GM20431 (cell line): ENCODE measurements at regions not wholly inside any gene's neighbourhood (a gene's known extent, or its start where the extent isn't known, plus 50 kb on each side); places are given as distances from the start of the nearest gene placed in this dataset.

Experiments used
- in situ Hi-C: fragments of 300-500 bp; cut with MseI, MboI; formaldehyde crosslinking; loops from one replicate; pipeline ENCODE4 v1.15.0; 2020; ENCODE audit warnings: low sequenced_read_pairs; ENCODE audit not compliant: unreplicated experiment

DNA sequence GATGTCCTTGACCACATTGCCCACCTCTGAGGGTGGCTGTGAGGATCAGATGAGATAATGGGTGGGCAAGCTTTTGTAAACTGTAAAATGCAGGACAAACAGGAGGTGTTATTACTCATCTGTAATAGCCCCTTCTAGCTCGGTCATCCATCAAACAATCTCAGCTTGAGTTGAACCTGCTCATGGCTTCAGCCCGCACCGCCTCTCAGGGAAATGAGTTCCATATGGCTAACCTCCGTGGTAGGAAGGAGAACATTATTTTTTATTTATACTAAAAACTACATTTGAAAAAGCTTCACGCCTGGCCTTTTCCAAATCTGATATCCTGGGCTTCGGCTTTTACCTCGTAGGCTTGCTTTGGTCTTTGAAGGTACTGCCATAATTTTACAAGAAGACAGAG, 116.2 kb upstream of the USP24 start:
- in situ Hi-C loops: no loop called here

GRCh38 chr1:55329808-55330432, 114.8 kb upstream of the USP24 start:
- in situ Hi-C loops: no loop called here

DNA sequence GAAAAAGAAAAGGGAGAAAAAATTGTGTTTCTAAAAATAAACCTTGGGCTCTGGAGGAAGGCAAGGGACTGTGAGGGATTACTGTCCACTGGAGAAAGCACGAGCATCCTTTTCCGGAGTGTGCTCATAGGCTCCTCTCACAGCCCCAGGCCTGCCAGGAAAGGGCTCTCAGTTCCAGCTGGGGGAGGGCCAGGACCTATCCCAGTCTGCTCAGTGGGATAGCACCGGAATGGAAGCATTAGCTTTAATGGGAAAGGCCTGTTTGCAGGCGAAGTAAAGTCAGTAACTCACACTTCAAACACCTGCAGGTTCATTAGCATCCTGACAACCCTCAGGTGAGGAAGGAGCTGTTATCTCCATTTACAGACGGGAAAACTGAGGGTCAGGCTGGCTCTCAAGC, 113.9 kb upstream of the USP24 start:
- in situ Hi-C loops: no loop called here

DNA sequence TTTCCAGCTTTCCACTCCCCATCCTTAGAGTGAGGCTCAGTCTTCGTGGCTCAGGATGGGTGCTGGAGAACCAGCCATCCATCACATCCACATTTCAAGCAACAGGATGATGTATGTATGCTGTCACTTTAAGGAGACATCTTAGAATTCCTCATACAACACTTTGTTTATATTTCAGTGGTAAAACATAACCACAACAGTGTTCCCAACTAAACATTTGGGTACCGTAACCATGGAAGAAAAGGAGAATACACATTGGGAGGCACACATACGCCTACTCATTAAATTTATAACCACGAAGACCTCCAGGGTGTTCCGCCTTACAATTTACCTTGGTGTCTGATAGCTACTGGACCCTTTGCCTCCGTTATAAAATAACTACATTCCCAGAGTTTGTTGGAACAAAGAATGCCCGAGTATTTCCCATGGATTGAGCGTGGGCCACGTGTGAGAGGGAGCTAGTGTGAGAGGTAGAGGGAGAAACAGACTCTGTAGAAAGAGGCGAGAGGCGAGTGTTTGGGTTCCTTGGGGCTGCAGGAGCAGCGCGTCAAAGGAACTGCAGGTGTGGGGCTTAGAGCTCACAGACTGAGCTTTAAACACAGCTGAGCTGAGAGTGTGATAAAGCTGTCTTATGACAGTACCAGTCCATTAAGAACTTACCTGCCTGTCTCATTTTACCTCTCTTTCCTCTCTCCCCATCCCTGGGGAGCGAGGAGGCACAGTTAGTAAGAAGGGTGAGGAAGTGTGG, 111.5 kb upstream of the USP24 start:
- in situ Hi-C loops: no loop called here

- in situ Hi-C loops: no loop called here
Measured at GRCh38 chr1:55323760-55324159, 108.6 kb upstream of the USP24 start.

GRCh38 chr1:55322842-55323241, 107.7 kb upstream of the USP24 start:
- in situ Hi-C loops: no loop called here

GRCh38 chr1:55321942-55322341, 106.8 kb upstream of the USP24 start:
- in situ Hi-C loops: no loop called here

GRCh38 chr1:55320891-55321290, 105.7 kb upstream of the USP24 start:
- in situ Hi-C loops: no loop called here

DNA sequence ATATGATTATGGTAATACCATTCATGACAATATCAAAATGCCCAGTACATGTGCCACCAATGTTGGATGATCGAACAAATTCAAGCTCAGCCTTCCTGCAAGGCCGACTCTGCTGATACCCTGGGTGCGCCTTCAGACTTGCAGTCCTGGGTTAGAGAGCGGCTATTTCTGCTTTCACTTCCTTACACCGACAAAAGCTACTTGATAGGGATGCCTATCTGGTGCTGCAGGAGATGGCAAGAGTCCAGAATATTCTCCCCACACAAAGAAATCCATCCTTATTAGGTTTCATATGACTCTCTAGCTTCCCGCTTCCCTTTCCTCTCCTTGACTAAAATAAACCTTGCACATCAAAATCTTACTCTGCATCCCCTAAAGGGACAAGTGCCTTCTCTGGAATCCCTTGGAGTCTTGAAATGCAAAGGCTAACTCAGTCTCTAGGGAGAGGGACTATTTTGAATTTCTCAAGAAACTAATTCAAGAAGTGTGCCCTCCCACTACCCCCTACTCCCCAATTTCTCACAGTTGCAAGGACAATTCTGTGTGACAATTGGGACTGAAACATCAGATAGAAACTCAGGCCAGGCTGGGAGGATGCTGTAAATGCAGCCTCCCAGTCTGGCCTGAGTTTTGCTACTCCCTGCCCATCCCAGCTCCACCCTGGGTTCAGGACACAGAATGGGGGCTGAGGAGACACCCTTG, 103.1 kb upstream of the USP24 start:
- in situ Hi-C loops: no loop called here

DNA sequence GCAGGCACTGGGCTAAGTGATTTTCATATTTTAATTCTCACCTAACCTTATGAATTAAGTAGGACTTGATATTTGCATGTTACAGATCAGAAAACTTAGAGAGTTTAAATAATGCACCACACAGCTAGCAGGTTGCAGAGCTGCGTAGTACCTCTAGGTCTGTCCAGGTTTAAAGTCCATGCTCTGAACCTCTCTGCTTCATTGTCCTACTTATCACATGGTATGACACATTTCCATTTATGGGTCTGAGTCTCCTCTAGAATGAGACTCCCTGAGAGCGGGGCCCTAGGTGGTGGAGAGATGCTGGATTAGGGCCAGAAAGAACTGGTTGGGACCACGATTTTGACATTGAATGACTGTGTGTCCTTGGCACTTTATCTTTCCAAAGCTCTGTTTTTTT, 102.5 kb upstream of the USP24 start:
- in situ Hi-C loops: no loop called here

DNA sequence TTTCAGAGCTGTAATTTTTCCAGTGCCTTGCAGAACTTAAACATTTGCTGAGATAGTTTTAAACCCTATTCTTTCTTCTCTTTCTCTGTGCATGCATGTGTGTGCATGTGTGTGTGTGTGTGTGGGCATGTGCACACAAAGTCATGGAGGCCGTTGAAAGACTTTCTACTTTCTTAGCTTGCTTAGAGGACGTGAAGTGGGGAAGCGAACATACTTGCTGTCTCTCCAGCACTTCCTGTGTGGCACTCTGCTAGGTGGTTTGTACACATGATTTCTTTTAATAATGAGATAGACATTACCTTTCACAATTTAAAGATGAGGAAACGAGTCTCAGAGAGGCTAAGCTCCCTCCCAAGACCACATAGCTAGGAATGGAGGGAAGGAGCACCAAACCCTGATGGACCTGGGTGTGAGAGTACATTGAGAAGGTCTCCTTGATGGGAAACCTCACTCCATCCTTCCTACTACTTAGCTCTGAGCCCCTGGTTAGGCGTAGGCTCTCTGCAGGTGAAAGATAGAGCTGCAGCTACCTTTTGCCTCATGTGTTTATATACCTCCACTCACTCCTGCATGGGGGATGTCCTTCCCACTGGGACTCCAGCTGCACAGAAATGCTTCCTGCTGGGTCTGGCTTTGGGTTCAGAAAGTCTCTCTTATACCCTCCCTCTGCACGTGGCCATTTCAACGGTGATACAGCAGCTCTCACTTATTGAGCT, 101.9 kb upstream of the USP24 start:
- in situ Hi-C loops: no loop called here

DNA sequence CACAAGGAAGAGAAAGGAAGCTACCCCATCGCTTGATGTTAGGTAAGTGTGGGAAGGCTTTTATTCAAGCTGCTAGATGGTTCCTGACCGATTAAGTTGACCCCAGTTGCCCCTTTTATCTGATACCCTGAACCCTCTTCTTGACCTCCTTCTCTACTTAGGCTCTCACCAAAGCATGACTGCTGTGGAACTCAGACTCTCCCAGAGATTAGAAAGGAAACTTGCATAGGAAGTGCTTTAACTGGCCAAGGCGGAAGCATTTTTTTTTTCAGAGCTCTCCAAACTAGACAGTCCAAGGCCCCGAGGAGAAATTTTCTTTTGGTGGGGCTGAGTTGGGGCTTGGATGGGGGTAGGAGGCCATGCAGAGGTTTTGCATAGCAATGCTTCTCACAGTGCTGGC, 101.3 kb upstream of the USP24 start:
- in situ Hi-C loops: no loop called here

DNA sequence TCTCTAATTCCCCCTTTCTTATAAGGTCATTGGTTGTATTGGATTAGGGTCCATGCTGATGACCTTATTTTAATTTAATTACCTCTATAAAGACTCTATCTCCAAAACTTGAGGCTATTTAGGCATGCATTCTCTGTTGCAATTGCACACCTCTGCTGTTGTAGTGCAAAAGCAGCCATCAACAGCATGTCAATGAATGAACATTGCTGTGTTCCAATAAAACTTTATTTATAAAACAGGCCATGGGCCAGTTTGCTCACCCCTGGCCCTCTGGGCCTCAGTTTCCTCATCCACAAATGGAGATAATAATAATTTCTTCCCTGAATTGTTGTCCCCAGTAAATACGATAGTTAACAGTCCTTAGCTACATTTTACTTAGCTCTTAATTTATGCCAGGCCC, 100.4 kb upstream of the USP24 start:
- in situ Hi-C loops: no loop called here

- in situ Hi-C loops: no loop called here
Measured at GRCh38 chr1:55314740-55315139, 99.6 kb upstream of the USP24 start.

- in situ Hi-C loops: no loop called here
Measured at GRCh38 chr1:55313903-55314302, 98.7 kb upstream of the USP24 start.

DNA sequence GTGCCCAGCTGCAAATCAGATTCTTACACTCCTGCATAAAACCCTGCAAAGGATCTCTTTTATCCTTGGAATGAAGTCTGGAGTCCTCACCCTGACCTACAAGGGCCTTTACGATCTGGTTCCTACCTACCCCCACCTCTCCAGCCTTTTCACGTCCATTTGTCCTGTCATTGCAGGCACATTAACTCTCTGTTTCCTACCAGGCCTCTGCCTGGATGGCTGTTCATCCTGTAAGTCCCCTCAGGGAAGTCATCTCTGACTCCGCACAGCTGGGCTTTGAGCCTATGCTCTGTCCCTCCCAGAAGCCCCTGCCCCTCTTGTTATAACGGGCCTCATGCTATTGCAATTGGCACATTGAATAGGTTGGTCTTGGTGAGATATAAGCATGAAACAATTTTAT, 96.8 kb upstream of the USP24 start:
- in situ Hi-C loops: no loop called here

DNA sequence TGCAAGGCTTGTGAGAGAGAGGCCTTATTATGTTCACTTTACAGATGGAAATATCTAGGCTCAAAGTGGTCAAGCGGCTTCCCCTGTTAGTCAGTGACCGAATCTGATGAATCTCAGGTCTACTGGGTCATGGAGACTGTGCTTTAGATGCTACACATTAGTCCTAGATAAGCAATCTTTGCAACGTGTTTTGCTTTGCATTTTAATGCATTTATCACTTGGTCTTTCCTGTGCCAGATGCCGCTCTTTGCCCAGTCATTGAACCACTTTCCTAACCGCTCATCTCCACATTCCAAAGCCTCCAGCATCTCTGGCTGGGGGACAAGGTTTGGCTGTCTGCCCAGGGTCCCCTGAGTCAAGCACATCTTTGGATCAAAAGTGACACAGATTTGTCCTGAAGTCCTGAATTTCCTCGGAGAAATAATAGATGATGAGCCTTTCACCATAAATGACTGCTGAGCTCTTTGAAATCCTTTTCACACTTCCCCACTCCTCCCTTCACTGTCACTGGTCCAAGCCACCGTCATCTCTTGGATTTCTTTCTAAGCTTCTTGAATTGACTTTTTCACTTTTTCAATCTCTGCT, 96.0 kb upstream of the USP24 start:
- in situ Hi-C loops: no loop called here

DNA sequence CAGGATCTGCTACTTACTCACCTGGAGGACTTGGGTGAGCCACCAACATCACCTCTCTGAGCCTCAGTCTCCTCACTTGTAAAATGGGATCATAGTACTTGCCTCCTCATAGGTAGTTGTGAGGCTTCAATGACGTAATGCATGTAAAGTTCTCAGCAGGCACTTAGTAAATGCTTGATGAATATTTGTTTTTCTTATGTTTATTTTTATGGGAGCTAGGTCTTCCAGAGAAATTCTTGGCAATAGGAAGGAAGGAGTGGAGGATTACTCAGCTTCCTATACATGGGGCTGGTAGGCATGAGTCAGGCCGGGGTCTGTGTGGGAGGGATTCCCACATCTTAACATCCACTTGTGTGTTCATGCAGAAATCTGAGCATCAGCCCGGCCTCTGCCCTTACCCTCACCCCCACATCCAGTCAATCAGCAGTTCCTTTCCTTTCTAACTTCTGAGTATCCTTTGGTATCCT, 95.4 kb upstream of the USP24 start:
- in situ Hi-C loops: no loop called here

GRCh38 chr1:55309786-55310504, 94.8 kb upstream of the USP24 start:
- in situ Hi-C loops: no loop called here

DNA sequence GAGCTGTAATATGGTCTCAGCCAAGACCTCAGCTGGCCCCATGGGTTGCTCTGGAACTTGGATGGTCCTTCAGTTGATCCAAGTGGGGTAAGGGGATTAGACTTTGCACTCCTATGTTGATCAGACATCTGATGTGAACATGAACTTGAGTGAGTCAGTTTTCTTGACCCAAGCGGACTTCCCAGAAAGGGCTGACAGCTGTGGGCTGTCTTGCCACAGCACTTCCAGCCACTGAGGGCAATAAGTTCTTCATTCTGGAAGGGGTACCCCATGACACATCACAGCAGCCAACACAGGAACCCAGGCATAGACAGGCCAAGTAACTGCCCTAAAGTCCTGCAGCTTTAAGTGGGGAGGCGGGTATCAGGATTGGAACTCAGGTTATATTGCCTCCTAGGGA, 93.9 kb upstream of the USP24 start:
- in situ Hi-C loops: no loop called here
